ENCODE measurements at regions not wholly inside any gene's neighbourhood (a gene's known extent, or its start where the extent isn't known, plus 50 kb on each side); places are given as distances from the start of the nearest gene placed in this dataset.
"Not testable (repeated sequence)": the region's sequence is repeated elsewhere in the genome, so short reads cannot be mapped to it uniquely, and the experiment has no call there.

DNA sequence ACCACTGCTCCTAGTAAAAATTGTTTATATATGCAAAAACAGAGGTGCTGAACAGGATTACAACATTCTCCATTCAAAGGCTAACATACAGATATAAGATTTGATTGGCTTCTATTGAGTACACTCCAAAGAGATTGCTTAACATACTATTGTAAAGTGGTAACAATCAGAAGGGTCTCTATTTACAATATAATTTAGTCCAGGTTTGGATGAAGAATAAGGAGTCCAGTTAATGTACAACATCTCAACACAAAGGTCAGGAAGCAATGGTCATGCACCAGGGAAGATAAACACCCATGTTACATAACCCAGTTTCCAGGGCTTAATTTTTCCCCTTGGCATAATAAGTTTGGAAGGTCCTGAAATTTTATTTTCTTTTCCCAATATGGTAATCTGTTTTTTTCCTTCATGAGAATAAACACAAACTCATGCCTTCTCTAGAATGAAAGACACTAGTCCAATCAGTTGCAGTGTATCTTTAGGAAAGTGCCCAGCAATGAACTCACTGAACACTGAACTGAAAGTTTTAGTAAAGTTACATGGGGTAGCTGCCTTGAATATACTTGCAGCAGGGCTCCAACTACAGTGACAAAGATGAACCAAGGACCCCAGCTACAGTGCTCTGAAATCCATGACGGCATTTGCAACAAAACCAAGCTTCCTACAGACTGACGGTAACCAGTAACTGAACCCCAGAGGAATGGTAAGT lies 255.3 kb upstream of the GJE1 start:
- intact Hi-C loops (cut with DNase I) = no loop called here
- Histone ChIP-seq H3K4me3 (no peak overlapping the region), H3K27me3 (no peaks in the 10 kb centered on the region), H3K4me1 (no peaks in the 10 kb centered on the region), H3K27ac (no peak overlapping the region), H3K36me3 (no peaks in the 10 kb centered on the region), H3K9me3 (no peaks in the 10 kb centered on the region)
- TF ChIP-seq POLR2A (IDR thresholded peaks at IDR 0.05) (no peak), CTCF (IDR thresholded peaks at IDR 0.05) (no peak)
- 75 to 91% methylated on average over 2 of the region's 2 CpGs for WGBS, 2 donors
- no peak for DNase-seq

- intact Hi-C loops (cut with DNase I) = no loop called here
- WGBS, 2 donors = 67 to 73% methylated on average over 6 of the region's 6 CpGs
- H3K27ac ChIP-seq = no peak overlapping the region
- H3K36me3 ChIP-seq = no peaks in the 10 kb centered on the region
- H3K9me3 ChIP-seq = no peaks in the 10 kb centered on the region
- no peak for DNase-seq
- no peak overlapping the region for H3K4me3 ChIP-seq
- no peaks in the 10 kb centered on the region for H3K27me3 ChIP-seq
- no peaks in the 10 kb centered on the region for H3K4me1 ChIP-seq
- TF ChIP-seq POLR2A (IDR thresholded peaks at IDR 0.05) (no peak), CTCF (IDR thresholded peaks at IDR 0.05) (no peak)
Measured at GRCh38 chr6:141874930-141875602, 257.7 kb upstream of the GJE1 start.

- H3K4me3 ChIP-seq; DNase-seq; H3K27ac ChIP-seq; H3K36me3 ChIP-seq; H3K9me3 ChIP-seq; intact Hi-C loops (cut with DNase I); H3K4me1 ChIP-seq; H3K27me3 ChIP-seq: not testable (repeated sequence)
- WGBS, 2 donors = 60 to 78% methylated on average over 2 of the region's 2 CpGs
Measured at GRCh38 chr6:141869509-141869908, 263.2 kb upstream of the GJE1 start.

DNA sequence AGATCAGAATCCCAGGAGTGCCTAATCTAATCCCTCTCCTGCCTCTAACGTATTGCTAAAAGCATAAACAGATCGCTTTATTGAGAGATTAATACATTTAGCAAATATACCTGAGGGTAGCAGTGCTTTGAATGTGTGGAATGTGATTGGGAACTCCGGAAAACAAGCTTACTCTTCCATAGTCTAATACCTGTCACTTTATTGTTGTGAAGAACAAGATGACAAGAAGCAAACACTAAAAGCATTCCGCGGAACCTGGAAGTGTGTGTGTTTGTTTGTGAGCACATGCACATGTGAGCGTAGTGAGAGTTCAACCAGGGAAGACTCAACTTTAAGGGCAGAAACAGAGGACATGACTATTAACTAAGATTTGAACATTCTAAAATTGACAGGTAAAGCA lies 265.0 kb upstream of the GJE1 start:
- DNase-seq = no peak
- TF ChIP-seq POLR2A (IDR thresholded peaks at IDR 0.05) (no peak), CTCF (IDR thresholded peaks at IDR 0.05) (no peak)
- no peaks in the 10 kb centered on the region for H3K9me3 ChIP-seq
- H3K4me3 ChIP-seq = no peak overlapping the region
- no peaks in the 10 kb centered on the region for H3K4me1 ChIP-seq
- intact Hi-C loops (cut with DNase I) = no loop called here
- H3K27me3 ChIP-seq = no peaks in the 10 kb centered on the region
- 39 to 58% methylated on average over 6 of the region's 6 CpGs for WGBS, 2 donors
- no peak overlapping the region for H3K27ac ChIP-seq
- H3K36me3 ChIP-seq = no peaks in the 10 kb centered on the region

DNA sequence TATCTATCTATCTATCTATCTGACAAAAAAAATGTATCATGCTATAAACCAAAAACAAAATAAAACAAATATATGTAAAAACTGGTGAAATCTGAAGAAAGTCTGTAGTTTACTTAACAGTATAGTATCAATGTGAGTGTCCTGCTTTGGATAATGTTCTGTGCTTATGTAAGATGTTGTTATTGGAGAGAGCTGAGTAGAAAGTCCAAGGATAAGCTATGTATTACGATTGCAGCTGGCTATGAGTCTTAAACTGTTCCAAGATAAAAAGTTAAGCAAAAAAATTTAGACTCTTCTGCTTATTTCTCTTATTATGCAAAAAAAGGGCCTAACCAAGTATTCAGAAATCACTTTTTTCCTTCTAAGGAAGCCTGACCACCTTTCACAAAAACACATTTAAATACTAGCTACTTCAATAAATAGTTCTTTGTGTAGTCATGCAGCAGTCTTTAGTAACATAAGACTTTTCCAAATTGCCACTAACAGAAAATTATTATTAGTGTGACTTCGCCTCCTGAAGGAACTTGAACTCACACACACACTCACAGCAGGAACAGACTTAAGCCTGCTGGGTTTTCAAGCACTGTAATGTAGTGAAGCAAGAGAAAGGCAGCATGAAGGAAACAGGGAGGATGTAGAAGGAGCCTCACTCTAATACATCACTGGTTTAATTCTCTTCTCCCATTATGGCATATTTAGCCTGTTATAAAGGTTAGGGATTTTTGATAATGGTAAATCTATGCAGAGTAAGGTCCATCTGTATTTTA lies 265.8 kb upstream of the GJE1 start:
- H3K36me3 ChIP-seq = no peaks in the 10 kb centered on the region
- 45 to 46% methylated on average over 2 of the region's 2 CpGs for WGBS, 2 donors
- H3K4me1 ChIP-seq = no peaks in the 10 kb centered on the region
- no peak overlapping the region for H3K27ac ChIP-seq
- no peaks in the 10 kb centered on the region for H3K27me3 ChIP-seq
- no peak for TF ChIP-seq CTCF (IDR thresholded peaks at IDR 0.05)
- TF ChIP-seq POLR2A (IDR thresholded peaks at IDR 0.05) = no peak
- H3K9me3 ChIP-seq = no peaks in the 10 kb centered on the region
- no peak for DNase-seq
- H3K4me3 ChIP-seq = no peak overlapping the region
- intact Hi-C loops (cut with DNase I) = no loop called here
